ENCODE measurements at regions not wholly inside any gene's neighbourhood (a gene's known extent, or its start where the extent isn't known, plus 50 kb on each side); places are given as distances from the start of the nearest gene placed in this dataset.
A peak's percentile ranks its signal among the peaks of the same experiment; 100 is the strongest.

DNA sequence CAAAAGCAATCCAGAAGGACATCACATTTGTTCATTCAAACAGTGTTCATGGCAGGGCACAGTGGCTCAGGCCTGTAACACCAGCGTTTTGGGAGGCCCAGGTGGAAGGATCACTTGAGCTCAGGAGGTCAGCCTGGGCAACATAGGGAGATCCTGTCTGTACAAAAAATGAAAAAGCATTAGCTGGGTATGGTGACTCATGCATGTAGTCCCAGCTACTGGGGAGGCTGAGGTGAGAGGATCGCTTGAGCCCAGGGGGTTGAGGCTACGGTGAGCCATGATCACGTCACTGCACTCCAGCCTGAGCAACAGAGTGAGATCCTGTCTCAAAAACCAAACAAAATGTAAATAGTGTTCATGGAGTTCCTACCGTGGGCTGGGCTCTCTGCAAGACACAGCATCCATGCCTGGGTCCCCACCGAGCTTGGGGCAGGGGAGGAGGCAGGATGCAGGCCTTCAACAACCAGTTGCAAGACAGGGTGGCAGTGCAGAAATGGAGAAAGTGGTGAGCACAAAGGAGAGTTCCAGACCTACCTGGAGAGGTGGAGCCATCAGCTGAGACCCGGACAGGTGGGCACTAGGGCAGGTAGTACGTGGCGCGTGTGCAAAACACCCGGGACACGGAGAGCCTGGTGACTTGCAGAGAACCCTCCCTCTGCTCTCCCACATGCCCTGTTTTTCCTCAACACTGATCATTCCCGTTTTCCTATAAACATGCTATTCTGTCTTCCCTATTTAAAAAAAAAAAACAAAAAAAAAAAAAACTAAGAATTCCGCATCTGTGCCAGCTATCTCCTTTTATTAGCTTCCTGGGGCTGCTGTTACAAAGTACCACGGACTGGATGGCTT lies 138.9 kb downstream of the TOMM20 start:
- no peak for DNase-seq (ENCODE audit: low spot score)

DNA sequence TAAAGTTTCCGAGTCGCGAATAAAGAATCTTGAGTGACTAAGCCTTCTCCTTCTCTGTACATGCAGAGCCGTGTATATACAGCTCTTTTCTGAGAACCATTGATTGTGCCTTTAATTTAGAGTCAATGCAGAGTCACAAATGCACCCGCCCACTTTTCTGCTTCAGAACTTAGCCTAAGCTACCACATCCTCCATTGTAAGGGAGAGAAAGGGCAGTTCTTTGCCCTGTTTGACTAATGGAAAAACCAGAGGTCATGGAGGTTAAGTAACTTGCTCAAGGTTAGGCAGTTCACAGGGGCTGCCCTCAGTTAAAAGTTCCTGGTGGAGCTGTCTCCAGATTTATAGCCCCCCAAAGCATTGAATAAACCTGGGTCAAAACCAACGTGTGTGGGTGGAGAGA lies 139.6 kb downstream of the TOMM20 start:
- DNase-seq (ENCODE audit: low spot score) = no peak

DNA sequence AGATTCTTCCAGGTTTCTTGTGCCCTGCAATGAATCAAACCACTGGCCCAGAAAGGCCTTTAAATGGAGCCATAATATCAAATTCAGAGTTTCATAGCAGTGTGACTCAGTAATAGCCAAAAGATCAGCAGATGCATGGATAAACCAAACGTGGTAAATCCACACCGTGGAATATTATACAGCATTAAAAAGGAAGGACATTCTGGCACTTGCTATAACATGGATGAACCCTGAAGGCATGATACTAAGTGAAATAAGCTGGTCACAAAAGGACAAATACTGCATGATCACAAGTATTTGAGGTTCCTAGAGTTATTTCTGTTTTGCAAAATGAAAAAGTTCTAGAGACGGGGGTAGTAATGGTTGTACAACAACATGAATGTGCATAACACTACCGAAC lies 140.1 kb downstream of the TOMM20 start:
- DNase-seq (ENCODE audit: low spot score) = no peak

DNA sequence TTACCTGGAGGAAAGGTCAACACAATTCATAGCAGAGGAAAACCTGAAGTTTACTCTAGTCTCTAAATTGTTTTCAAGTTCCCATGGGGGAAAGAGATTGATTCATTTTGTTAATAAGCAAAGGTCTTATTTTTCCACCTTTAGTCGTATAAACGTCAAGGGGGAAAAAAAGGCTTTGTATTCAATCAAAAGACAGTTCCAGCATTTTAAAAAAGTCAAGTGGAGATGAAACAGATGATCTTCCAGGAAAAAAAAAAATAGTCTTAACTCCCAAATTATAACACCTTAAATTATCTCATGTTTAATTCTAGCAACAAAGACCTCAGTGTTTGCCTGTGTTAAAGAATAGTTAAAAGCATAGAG lies 140.5 kb downstream of the TOMM20 start:
- no peak for DNase-seq (ENCODE audit: low spot score)

DNA sequence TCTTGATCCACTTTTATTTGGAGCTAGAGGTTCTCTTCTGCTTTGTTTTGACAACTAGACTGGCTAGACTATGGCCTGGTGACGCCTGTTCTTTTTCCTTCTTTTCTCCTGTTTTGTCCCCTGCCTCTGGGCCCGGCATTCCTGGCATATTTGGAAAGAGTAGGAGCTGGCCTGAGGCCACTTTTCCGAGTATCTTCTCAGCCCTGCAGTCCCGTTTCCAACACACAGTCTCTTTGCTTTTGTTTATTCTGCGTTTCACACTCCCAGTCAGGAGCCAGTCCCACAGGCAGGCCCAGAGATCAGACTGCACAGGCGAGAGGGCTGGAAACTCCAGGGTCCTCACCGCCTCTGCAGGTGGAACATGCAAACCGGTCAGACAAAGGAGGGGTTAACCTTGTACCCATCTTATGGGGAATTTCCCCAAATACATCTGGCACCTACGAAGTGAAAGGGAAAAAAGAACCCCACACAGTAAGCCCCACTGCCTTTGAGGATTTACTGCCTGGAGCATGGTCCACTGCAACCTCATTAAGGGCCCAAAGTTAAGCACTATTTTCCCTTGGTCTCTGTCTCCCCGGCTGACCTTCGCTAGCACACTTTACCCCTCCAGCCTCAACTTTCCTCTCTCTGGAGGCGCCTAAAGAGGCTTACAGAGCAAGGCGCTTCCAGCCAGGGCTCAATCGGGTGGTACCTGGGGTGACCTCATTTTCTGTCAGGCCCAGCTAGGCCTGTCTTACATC lies 141.1 kb downstream of the TOMM20 start:
- DNase-seq (ENCODE audit: low spot score) = peak; percentile 43

DNA sequence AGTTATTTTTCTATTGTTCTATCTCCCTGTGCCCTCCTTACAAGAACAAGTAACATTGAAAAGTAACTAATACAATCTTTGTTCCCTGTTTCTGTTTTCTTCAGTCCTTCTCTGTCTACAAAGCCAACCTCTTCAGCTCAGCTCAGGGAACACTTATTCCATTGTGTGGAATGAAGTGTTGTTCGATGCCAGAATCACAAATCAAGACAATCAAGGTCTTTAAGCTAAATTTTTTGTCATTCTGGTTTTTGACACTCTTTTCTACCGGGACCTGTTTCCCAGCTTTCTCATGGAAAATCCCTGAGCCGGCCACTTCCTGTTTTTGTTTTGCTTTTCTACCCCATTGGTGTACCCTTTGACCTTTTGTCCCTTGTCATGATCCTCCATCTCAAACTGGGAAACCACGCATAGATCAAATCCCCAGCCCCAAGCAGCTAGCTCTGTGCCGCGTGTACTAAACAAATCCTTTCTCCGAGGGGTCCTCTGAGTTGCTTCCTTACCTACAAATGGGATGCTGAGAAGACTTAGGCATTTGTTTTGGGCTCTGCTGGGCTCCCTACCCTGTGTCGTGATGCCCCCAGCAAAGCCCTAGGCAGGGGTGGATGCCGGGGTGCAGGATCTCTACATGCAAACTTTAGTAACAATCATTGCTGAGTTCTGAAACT lies 141.8 kb downstream of the TOMM20 start:
- peak; percentile 75 for DNase-seq (ENCODE audit: low spot score)

DNA sequence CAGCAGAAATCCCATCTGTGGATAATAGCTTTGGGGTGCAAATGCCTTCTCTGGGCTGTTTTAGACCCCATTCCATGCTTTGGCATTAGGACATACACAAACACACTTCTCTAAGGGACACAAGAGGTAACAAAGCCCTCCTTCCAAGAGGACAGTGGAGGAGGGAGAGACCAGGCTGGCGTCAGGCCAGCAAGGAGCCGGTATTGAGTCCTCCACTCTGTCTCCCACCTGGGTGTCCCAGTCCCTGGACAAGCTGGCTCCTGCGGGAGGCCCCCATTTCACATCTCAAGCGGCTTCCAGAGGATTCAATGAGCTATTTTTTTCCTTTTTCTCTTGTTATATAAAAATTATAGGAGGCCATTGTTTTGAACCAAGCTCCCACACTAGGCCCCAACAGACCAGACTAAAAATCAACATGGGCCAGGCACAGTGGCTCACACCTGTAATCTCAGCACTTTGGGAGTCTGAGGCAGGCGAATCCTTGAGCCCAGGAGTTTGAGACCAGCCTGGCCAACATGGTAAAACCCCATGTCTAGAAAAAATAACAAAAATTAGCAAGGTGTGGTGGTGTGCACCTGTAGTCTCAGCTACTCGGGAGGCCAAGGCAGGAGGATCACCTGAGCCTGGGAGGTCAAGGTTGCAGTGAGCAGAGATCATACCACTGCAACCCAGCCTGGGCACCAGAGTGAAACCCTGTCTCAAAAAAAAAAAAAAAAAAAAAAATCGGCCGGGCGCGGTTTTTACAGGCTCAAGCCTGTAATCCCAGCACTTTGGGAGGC lies 142.9 kb downstream of the TOMM20 start:
- DNase-seq (ENCODE audit: low spot score) = no peak

DNA sequence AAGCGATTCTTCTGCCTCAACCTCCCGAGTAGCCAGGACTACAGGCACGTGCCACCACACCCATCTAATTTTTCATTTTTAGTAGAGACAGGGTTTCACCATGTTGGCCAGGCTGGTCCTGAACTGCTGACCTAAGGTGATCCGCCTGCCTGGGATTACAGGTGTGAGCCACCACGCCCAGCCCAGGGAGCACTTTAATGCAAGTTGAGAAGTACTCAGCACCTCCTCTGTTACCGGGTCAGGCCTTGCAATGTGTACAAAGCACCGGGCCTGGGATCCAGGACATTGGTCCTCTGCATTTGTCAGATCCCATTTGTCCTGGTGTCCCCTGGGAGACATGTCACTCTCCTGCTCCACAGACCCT lies 143.6 kb downstream of the TOMM20 start:
- DNase-seq (ENCODE audit: low spot score) = no peak

DNA sequence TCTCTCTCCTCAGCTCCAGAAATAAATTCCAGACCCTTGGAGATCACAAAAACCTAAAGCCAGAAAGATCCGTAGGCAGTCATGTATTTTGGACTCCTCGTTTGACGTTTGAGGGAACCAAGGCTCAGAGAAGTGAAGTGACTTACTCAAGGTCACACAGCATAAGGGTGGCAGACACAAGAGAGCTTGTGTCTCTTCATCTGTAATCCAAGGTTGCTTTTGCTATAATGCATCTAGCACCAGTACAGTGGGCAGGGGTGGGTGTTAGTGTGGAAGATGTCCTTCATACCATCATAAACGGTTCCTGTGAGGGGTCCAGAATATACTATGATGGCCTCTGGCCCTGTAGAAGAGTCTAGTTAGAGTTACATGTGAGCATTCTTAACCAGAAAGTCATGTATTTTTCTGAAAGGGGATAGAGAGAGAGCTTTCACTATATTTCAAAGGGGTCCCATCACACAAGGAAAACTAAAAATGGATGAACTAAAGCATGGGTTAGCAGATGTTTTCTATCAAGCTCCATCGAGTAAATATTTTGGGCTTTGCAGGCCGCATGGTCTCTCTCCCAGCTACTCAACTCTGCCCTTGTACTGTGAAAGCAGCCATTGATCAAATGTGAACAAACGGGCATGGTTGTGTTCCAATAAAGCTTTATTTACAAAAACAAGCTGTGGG lies 144.9 kb downstream of the TOMM20 start:
- no peak for DNase-seq (ENCODE audit: low spot score)

DNA sequence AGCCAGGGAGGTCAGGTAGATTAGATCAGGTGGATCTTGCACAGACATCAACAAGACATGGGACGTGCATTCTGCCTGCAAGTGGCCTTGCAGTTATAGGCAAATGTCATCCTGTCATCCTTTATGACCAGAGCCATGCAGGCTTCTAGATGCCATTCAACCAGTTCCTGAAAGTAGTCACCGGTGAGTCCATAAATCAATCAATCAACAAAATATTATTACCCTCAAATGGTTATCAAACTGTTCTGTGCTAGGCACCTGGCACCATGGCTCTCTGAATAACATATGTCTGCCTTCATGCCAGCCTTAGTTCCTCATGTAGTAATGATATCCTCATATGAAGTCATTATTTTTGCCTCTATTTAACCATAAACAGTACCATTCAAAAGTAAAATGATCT lies 146.9 kb downstream of the TOMM20 start:
- no peak for DNase-seq (ENCODE audit: low spot score)

DNA sequence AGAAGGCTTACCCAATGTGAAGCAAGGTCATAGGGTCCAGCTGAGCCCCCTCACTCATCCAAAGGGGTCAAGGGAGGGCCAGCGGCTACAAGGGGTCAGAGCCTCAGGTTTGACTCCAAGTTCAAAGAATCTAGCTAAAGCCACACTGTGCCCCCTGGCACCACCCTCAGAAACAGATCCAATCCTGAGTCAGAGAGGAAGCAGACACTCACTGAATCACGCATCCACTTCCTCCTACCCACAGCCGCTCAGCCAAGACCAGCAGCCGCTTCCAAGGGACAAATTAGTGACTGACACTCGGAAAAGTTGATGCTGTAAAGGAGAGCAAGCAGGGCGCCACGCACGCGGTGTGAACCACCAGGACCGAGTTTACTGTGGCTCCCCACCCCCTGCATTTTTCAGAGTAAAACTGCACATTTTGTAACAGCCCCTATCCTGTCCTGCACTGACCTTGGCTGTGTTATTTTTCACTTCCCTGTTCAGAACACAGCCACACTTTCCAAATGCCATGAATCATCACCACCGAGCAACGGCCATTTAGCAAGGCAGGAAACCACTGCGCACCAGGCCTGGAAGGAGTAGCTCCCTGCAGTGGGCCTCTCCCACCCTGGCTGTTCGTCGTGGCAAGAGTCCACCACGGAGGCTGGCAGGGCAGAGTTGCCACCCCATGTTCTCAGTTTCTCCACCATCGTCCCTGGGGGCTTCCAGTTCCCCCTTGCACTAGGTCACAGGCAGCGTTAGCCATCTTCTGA lies 147.8 kb downstream of the TOMM20 start:
- DNase-seq (ENCODE audit: low spot score) = peak; percentile 78

DNA sequence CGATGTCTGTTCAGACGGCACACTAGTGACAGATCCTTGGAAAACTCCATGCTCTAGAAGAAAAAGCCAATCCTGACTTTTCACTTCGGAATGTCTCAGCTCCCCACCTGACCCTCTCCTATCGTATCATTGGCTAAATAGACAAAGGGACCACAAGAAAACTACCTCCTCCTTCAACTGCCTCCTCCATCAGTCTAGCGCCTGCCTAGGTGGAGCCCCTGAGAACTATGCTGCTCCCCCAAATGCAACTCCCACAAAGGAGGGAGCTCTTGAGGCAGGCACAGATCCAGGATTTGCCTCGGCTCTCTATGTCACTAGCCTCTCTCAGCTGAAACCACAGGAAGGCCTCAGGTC lies 148.4 kb downstream of the TOMM20 start:
- no peak for DNase-seq (ENCODE audit: low spot score)

DNA sequence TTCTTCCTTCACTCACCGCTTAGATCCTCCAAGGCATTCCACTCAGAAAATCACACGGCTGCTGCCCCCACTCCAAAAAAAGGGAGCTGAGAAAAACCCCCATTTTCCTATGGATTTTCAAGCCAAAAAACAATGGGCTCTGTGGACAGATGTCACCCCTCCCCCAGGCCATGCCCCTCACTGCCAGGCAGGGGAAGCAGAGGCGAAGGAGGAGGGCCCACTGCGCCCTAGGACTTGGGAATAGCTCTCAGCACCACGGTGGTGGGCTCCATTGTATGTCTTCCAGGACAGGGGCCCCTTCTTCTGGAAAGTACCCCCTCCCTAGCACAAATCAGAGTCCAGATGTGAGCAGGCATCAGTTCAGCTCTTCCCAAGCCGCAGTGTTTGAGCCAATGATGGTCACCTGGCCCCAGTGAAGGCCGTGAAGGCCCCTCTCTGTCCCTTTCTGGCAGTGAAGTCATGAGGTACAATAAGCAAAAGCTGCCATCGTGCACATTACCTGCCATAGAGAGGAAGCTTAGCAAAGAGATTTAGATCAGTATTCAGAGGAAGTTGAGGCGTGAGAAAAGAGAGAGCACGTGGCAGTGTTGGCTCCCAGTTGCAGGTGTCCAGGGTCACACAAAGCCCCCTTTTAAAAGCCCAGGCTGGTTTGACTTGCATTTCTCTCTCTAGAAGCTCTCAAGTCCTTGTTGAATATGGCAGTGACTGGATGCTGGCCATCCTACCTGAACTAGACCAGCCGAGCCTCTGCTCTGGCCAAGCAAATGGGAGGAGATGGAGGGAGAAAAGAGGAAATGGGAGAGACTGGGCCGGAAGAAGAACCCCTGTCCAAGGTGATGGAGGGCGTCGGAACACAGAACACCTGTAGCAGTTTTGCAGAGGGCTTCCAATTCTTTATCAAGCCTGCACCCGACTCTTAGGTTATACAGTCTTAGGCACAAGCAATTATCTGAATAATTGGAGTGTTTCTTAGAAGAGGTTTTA lies 149.0 kb downstream of the TOMM20 start:
- no peak for DNase-seq (ENCODE audit: low spot score)

DNA sequence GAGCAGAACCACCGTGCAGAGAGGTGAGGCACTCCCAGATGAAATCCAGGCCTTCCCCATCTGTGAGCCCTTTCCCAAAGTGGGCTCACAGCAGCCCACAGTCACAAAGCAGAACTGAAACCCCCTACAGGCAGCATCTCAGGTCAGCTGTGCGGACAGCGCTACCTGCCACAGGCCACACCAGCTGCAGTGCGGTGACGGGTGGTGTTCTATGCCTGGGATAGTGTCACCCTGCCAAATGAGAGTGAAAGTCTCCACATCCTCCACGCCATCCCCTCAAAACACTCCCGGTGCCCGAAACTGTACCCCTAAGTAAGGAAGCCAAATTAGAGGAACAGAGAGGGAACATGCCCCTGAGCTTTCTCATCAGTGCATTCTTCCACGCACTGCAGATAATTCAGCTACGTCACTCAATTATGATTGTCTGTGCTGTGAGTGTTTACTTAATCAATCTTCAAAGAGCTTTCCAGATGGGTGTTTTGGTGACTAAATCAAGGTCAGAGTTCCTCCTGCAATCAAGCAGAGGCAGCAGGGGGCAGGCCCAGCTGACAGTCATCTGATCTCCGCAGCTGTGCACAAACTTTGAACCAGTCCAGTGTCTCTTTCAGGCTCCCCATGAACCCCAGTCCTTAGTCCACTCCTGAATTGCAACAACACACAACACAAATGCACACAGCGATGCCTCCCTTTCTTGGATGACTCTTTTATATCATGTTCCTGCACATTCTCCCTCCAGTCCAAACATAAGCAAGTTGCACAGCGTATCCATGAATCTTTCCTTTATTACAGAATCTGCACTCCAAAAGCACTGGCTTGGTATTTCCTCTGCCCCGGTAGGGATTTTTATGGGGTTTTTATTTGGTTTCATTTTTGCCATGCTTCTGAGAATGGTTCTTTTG lies 150.0 kb downstream of the TOMM20 start:
- DNase-seq (ENCODE audit: low spot score) = peak; percentile 93

DNA sequence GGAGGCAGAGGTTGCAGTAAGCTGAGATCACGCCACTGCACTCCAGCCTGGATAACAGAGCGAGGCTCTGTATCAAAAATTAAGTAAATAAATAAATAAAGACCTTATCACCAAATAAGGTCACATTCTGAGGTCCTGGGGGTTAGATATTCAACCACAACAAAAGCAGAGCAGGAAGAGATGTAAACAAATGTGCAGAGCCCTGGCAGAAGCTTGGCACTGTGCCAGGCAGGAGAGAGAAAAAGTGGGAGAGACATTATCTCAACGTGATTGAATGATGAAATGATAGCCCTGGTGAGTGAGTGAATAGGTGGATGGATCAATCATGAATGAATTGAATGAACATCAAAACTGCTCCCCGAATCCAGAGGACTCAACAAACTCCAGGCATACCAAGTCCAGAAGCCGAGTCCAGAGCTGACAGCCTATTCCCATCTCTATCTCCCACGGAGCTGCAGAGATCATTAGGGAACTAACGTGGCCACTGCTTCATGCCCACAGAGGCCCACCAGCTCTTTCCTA lies 150.7 kb downstream of the TOMM20 start:
- DNase-seq (ENCODE audit: low spot score) = no peak

DNA sequence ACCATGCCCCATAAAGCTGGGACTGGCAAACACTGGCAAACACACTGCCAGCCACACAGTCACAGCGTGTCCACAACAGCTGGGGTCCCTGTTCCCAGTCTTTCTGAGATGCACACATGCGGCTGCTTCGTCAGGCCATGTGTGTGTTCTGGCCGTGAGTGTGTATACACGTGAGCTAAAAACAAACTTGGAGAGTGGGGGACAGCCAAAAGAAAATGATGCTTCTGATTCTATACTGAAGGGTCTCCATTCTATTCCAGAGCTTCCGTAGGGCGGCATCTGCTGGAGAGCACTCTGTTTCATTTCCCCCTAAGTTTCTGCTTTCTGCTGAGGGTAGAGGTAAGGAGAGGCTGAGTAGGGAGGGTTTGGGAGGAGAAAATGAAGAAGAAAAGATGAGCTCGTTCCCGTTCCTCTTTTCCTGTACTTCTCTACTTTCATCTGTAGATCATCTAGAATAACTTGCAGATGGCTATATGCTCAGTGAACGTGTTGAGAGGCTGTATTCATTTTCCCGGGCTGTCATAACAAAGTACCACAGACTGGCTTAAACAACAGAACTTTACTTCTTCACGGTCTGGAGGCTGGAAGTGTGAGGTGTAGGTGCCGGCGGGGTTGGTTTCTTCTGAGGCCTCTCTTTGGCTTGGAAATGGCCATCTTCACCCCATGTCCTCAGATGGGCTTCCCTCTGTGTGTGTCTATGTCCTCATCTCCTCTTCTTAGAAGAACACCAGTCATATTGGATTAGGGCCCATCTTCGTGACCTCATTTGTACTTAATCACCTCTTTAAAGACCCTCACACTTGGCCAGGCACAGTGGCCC lies 151.6 kb downstream of the TOMM20 start:
- DNase-seq (ENCODE audit: low spot score) = peak; percentile 65

Measured in pons (tissue), 1 donor.